ENCODE measurements at regions not wholly inside any gene's neighbourhood (a gene's known extent, or its start where the extent isn't known, plus 50 kb on each side); places are given as distances from the start of the nearest gene placed in this dataset.

DNA sequence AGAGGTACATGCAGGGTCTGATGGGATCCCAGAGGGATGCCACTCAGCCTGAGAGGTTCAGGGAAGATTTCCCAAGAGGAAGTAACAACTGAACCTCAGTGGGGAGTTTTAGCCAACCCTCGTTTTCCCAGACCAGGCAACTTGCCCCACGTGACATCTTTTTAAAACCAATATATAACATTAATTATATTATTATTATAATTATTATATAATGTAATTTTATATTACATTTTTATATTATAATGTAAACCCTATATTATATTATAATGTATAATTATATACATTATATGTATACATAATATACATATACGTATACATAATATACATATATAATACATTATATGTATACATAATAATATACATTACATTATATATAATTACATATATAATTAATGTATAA, 62.8 kb upstream of the WWC1 start:
- TF ChIP-seq CTCF (IDR thresholded peaks at IDR 0.05; ENCODE audit: insufficient read depth, low read length, poor library complexity, severe bottlenecking) = no peak
- TF ChIP-seq EZH2phosphoT487 (conservative IDR thresholded peaks at IDR 0.05; ENCODE audit: low read length) = no peak

All from SU-DHL-6 (cell line).